Stimulated activated CD8-positive, alpha-beta memory T cell treated with anti-CD3 and anti-CD28 coated beads, Interleukin-12 subunit alpha, Interleukin-12 subunit beta, amount 100 ng/mL, for 1 hour (primary cell): ENCODE measurements at regions not wholly inside any gene's neighbourhood (a gene's known extent, or its start where the extent isn't known, plus 50 kb on each side); places are given as distances from the start of the nearest gene placed in this dataset.

Experiments used
- DNase-seq: peaks from one replicate; pipeline ENCODE4 v3.0.0-alpha.2; 2020; ENCODE audit warnings: low read depth

DNA sequence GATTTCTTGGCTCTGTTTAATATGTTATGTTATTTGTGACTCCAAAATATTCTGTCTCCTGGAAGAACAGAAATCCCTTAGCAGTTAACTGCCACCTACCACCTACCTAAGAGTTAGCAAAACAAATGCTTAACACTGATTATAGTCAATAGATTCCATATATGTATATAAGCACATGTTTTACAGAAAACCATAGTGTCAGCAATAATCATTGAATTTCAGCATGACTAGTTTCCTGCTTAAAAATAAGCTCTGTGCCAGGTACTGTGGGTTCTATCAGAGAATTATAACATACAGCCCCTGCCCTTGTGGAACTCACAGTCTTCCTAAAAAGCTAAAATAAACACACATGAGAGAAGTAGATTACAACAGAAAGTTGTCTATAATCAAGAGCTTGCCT is 561.9 kb upstream of the CAMK1G start:
- DNase-seq = no peak

- DNase-seq = no peak
Measured at GRCh38 chr1:209023790-209024189, 559.7 kb upstream of the CAMK1G start.

DNA sequence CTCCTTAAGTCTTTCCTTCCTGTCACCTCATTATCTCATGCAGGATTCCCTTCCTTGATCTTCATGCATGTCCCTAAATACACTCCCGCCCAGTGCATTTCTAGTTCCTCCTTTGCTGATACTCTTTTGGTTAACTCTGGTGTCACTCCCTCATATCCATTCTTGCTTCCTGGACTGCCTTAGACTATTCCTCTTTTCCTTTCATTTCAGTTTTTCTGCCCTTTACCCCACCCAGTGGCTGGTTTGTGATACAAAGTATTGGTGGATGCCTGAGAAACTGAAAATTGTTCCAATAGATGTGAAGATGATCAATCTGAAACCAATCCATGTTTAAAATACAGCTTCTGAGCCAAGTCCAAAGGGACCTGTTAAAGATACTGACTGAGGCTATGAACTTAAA is 553.8 kb upstream of the CAMK1G start:
- DNase-seq = no peak

GRCh38 chr1:209030454-209031167 is 552.9 kb upstream of the CAMK1G start:
- no peak for DNase-seq

GRCh38 chr1:209037064-209037463 is 546.5 kb upstream of the CAMK1G start:
- no peak for DNase-seq

DNA sequence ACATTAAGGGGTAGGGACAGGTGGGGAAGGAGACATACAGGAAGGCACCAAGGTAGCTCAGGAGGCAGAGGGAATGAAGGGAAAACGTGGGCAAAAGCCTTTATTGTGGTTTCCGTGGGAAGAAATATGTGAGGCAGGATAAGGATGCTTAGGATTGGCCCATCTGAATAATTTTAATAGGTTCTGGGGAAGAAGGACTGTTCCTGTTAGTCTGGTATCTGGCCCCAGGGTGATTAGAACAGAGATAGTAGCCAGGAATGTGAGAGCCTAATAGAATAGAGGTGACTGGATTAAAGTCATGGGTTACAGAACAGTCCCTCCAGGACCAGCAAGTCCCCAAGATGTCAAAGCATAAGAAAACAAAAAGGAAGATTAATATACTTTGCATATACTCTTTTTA is 545.2 kb upstream of the CAMK1G start:
- no peak for DNase-seq

DNA sequence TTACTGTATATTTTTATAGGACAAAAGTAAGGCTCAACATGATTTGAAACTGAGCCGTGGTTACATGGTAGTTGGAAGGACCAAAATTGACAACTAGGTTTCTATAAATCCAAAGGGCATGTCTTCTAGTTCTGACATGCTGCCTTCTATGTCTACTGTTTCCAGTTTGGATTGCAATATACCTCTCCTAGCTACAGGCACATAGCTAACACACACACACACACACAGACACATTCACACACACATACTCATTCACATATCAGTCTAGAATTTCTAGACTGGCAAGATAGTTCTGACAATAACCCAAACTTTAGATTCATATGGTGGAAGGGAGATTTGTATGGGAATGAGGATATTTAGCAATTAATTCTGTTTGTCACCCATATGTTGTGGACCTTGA is 544.8 kb upstream of the CAMK1G start:
- DNase-seq = no peak

DNA sequence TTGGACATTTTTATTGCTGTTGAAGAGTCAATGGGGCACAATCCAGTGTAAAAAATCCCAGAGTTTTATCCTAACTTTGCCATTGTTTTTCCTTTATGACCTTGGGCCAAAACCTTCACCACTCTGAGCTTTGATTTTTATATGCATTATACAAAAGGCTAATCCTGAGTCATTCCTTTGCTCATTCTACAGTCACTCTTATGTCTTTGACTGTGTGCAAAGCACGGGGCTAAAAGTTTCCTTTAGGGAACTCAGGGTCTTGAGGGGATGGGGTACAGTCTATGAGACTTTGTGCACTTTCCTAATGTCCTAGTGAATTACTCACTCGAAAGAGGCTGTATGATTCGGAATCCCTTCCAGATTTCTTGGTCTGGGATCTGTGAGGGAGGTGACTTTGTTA is 543.2 kb upstream of the CAMK1G start:
- no peak for DNase-seq

- DNase-seq = no peak
Measured at GRCh38 chr1:209041927-209042326, 541.6 kb upstream of the CAMK1G start.

DNA sequence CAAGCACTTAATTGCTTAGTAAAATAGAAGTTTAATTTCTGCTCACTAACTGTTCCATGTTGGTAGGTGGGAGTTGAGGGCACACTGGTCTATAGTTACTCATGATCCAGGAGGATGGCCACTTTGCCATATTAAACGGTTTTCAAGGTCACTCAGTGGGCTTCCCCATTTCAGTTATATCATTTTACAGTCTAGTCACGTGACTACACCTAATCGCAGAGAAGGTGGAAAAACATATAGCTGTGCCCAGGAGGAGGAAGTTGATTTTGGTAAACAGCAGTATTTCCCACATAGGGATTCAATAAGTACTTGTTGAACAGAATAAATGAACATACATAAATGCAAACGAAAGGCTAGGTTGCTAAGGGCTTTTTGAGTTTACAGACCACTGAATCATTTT is 541.1 kb upstream of the CAMK1G start:
- no peak for DNase-seq

DNA sequence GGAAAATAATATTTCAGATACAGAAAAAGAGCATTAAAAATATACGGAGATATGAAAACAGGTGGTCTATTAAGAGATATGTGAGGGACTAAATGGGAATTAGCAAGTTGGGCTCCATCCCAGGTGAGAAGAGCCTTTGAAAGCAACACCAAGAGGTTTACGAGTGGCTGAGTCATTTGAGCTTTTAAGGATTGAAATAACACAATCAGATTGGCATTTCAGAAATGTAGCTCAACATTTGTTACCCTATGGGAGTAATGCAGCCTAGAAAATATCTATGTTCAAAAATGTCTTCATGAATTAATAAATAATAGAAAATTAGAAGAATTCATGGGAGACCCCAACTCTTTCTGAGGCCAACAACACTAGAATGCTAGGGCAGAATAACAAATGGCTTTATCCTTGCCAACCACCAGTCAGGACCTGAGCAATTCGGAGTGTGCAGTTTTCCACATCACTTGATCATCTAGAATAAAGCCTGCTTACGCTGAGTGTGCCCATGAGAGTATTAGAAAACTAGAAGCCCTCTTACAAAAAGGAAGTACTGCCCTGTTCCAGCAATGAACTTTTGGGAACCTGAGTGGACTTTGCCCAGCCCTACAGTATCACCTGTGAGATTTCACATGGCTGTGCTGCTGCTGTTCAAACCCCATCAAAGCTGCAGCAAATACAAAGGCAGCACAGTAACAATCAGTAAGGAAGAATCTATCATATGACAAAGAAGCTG is 538.0 kb upstream of the CAMK1G start:
- no peak for DNase-seq

DNA sequence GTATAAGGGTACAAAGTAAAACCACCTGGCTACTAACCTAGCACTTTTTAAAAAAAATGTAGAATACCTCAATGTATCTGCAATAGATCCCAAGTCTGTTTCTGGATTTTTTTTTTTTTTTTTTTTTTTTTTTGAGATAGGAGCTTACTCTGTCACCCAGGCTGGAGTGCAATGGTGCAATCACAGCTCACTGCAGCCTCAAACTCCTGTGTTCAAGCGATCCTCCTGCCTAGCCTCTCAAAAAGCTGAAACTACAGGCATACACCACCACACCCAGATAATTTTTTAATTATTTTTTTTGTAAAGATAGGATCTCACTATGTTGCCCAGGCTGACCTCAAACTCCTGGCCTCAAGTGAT is 537.5 kb upstream of the CAMK1G start:
- no peak for DNase-seq

- DNase-seq = no peak
Measured at GRCh38 chr1:209046935-209047334, 536.6 kb upstream of the CAMK1G start.

GRCh38 chr1:209048941-209049669 is 534.4 kb upstream of the CAMK1G start:
- DNase-seq = no peak

- no peak for DNase-seq
Measured at GRCh38 chr1:209051570-209051969, 531.9 kb upstream of the CAMK1G start.

DNA sequence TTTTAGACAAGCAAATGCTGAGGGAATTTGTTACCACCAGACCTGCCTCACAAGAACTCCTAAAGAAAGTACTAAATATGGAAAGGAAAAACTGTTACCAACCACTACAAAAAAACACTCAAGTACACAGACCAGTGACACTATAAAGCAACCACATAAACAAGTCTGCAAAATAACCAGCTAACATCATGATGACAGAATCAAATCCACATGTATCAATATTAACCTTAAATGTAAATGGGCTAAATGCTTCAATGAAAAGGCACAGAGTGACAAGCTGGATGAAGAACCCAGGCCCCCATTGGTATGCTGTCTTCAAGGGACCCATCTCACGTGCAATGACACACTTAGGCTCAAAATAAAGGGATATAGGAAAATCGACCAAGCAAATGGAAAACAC is 529.9 kb upstream of the CAMK1G start:
- DNase-seq = no peak

DNA sequence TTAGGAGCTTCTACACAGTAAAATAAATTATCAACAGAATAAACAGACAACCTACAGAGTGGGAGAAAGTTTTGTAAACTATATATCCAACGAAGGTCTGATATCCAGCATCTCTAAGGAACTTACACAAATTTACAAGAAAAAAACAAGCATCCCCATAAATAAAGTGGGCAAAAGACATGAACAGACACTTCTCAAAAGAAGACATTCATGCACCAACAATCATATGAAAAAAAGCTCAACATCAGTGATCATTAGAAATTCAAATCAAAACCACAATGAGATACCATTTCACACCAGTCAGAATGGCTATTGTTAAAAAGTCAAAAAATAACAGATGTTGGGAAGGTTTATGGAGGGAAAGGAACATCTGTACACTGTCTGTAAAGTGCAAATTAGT is 526.4 kb upstream of the CAMK1G start:
- DNase-seq = no peak

GRCh38 chr1:209057901-209058300 is 525.6 kb upstream of the CAMK1G start:
- DNase-seq = no peak

- no peak for DNase-seq
Measured at GRCh38 chr1:209059376-209059775, 524.1 kb upstream of the CAMK1G start.

DNA sequence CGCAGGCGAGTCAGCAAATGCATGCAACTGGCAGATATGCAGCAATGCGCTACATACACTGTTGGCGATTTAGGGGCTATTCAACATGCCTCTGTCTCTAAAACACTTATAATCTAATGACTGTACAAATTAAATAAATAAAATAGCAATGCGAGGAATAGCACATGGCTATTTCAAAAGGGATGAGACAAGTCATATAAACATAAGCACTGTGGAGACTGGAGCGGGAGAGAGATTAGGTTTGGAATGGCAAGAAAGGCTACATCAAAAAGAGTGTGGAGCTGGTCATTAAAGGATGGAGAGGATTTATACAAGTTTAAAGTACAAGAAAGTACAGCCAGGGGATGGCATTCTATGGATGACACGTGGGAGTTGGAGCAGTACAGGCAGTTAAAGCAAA is 523.5 kb upstream of the CAMK1G start:
- no peak for DNase-seq

DNA sequence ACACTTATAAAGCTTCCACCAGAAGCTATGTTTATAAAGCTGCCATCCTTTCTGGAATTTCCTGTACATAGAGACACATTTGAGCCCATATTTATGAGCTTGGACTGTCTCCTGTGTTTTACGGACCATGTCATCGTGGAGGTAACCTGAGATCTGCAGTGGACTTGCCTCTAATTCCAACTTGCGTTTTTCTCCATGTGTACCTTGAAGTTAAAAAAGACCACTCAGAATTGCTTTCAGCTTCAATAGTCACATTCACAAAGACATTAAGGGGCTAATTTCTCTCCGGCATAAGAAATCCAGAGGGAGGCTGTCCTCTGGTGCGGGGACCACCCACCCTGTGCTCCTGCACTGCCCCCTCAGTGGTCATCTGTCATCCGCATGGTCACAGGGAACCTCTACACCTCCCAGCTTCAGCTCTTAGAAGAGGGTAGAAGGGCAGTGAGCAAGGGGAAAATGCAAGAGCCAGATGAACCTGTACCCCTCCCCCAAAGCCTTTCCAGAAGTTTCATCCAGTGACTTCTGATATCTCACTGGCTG is 521.4 kb upstream of the CAMK1G start:
- DNase-seq = no peak

DNA sequence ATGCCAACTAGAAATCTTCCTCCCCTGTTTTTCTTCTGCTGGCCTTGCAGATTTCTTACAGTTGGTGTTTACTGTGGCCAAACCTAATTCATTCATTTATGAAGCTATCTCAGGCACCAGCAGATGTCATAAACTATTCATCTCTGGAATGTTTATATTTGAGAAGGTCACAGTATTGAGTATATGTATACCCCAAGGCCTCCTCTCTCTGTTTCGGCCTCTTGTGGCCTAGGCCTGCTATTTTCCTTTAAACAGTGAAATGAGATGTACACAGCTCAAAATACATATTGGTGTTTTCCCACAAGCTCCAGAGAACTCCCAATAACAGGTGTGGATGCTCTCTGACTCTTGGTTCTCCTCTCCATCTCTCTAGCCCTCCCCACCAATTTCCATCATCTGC is 520.7 kb upstream of the CAMK1G start:
- DNase-seq = no peak
